Epithelial cell of proximal tubule (primary cell): ENCODE measurements at regions not wholly inside any gene's neighbourhood (a gene's known extent, or its start where the extent isn't known, plus 50 kb on each side); places are given as distances from the start of the nearest gene placed in this dataset.

Experiments used
- DNase-seq: peaks from one replicate; pipeline ENCODE4 v3.0.0-alpha.2; 2011; ENCODE audit warnings: low read depth
- H3K4me3 ChIP-seq: 2 replicates; pipeline ENCODE4 v1.5.1; 2011; ENCODE audit warnings: low read depth, mild to moderate bottlenecking, low read length
- CTCF ChIP-seq: conservative IDR thresholded peaks from 2 replicates; pipeline ENCODE4 v1.5.1; 2012; ENCODE audit warnings: low read depth, mild to moderate bottlenecking, low read length

GRCh38 chr11:119493712-119494111 lies 70.7 kb upstream of the THY1 start:
- H3K4me3 ChIP-seq = no peak overlapping the region
- TF ChIP-seq CTCF = no peak
- no peak for DNase-seq

- no peak overlapping the region for H3K4me3 ChIP-seq
- TF ChIP-seq CTCF = peak; percentile 53
- DNase-seq = no peak
Measured at GRCh38 chr11:119491753-119492510, 69.0 kb upstream of the THY1 start.

- no peak overlapping the region for H3K4me3 ChIP-seq
- no peak for DNase-seq
- no peak for TF ChIP-seq CTCF
Measured at GRCh38 chr11:119490253-119491006, 67.5 kb upstream of the THY1 start.

- no peak for TF ChIP-seq CTCF
- H3K4me3 ChIP-seq = no peak overlapping the region
- DNase-seq = no peak
Measured at GRCh38 chr11:119489087-119489486, 66.1 kb upstream of the THY1 start.

- no peak overlapping the region for H3K4me3 ChIP-seq
Measured at GRCh38 chr11:119488256-119488995, 65.5 kb upstream of the THY1 start.

GRCh38 chr11:119486691-119487259 lies 63.8 kb upstream of the THY1 start:
- no peak for DNase-seq
- no peak for TF ChIP-seq CTCF
- H3K4me3 ChIP-seq = no peak overlapping the region

More at GRCh38 chr11:119488256-119488995, 65.5 kb upstream of the THY1 start:
- no peak for TF ChIP-seq CTCF
- no peak for DNase-seq
